ENCODE measurements at regions not wholly inside any gene's neighbourhood (a gene's known extent, or its start where the extent isn't known, plus 50 kb on each side); places are given as distances from the start of the nearest gene placed in this dataset.

DNA sequence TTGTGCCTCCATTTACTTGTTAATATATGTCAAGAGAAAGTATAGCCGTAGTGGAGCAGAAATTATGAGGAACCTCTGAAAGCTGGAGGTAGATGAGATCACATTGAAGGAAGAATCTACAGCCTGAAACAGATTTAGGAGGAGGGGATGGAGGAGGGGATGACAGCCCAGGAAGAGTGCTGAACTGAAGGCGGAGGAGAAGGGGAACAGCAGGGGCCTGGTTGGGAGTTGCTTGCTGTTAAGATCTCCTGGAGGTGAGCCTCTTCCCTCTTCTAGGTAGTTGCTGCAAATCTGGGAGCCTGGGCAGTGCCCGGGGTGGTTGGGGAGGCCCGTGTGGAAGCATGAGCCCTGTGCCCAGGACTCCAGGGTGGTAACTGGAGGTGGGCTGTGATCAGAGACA lies 111.8 kb upstream of the SEMA6A start:
- DNase-seq = no peak

- DNase-seq = no peak
These were observed 111.3 kb upstream of the SEMA6A start for GRCh38 chr5:116685931-116686330.

- DNase-seq = no peak
These were observed 110.4 kb upstream of the SEMA6A start for GRCh38 chr5:116685069-116685468.

- no peak for DNase-seq
These were observed 106.9 kb upstream of the SEMA6A start for GRCh38 chr5:116681334-116682013.

DNA sequence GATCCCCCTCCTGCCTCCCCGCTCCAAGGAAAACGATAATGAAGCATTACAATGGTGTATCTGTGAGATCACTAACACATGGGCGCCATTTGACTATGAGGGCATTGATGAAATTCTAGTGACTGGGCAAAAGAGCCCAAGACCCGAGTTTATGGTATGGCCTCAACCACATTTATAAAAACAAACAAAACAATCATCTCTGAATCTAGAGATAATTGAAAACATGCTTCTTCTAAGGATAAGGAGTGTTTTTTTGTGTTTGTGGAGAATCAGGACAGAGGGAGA lies 100.9 kb upstream of the SEMA6A start:
- no peak for DNase-seq

- DNase-seq = no peak
These were observed 100.4 kb upstream of the SEMA6A start for GRCh38 chr5:116674881-116675625.

- no peak for DNase-seq
These were observed 98.8 kb upstream of the SEMA6A start for GRCh38 chr5:116673453-116673852.

- no peak for DNase-seq
These were observed 97.6 kb upstream of the SEMA6A start for GRCh38 chr5:116672203-116672602.

DNA sequence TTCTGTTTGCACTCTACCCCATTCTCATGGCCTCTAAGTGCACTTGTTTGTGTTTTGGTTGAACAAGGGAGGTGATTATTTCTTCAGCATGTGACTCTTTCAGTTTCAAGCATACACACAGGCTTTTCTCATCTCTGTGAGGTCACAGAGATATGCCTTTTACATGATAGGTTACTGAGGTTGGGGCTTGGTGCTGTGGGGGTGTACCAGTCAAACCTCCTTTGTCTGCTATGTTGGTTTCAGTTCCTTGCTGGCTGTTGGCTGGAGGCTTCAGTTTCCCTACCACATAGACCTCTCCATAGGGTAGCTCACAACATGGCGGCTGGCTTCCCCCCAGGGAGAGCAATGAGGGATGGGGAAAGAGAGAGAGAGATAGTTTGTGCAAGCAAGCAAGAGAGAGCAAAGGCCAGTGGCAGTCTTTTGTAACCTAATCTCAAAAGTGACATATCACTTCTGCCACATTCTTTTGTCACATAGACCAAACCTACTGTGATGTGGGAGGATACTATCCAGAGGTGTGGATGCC lies 96.7 kb upstream of the SEMA6A start:
- DNase-seq = no peak

- DNase-seq = no peak
These were observed 94.8 kb upstream of the SEMA6A start for GRCh38 chr5:116669261-116670031.

- DNase-seq = no peak
These were observed 93.8 kb upstream of the SEMA6A start for GRCh38 chr5:116668390-116668789.

GRCh38 chr5:116666901-116667300 lies 92.3 kb upstream of the SEMA6A start:
- DNase-seq = no peak

GRCh38 chr5:116664988-116665387 lies 90.4 kb upstream of the SEMA6A start:
- DNase-seq = no peak

- DNase-seq = no peak
These were observed 88.5 kb upstream of the SEMA6A start for GRCh38 chr5:116663081-116663480.

GRCh38 chr5:116661419-116661818 lies 86.8 kb upstream of the SEMA6A start:
- DNase-seq = no peak

DNA sequence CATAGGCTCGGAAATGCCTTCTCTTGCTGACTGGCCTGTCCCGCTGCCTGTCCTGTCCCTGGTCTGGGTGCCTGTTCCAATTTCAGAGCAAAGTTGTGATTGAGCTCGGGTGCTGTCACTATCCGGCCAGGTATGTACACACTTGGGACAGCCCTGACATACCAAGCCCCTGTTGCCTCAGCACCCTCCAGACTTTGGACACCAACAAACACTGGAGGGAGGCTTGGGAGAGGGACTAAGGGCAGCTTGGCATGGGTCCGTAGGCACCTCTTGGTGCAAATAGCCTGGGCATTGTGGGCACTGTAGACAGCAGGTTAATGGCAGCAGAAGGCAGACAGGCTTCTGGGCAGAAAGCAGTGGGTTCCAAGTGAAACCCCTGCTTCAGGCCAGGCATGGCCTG lies 86.3 kb upstream of the SEMA6A start:
- DNase-seq = no peak

DNA sequence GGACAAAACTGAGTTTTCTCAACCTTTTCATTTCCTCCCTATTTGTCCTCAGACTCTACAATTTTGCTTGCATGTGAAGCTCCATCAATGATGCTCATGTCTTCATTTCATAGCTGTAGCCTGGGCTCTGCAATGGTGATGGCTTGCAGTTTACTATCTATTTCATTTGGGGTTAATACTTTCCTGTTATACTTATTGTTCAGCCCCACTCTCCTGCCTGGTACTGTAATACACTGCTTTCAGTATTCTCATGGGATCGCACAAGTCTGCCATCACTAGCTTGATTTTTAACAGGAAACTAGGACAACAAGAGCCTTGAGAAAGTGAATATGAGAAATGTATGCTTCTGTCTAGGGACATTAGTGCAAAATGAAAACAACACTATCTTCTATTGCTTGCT lies 84.2 kb upstream of the SEMA6A start:
- DNase-seq = no peak

DNA sequence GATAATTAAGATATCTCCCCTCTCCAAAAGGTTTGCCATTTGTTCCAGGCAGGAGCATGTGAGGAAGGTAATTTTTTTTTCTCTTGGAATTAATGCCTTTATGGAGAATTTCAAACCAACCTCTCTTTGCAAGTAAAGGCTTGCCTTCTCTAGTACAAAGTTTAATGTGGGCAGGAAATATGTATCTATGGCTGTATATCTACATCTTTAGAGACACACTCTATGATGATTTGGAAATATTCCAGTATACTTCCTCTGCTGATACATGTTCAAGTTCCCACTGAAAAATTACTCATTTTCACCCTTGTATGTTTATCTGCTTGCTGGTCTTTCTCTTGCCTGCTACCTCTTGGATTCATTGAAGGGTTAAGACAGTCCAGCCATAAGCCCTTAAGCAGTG lies 83.5 kb upstream of the SEMA6A start:
- no peak for DNase-seq

DNA sequence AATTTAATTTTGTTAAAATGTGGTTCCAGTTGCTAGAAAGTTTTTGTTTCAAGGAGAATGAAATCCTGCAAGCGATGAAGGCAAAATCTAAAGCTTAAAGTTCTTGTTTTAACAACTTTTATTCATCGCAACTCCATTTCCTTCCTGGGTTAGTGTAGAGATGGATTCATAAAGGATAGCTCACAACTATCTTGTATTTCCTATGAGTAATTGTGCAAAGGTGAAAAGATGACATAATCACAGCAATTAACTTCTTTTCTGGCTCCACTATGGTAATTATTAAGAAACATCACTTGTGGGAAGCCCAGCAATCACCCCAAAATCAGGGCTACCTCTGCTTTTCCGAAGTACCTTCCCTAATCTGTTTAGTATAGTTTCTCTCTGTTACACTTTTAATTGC lies 80.8 kb upstream of the SEMA6A start:
- no peak for DNase-seq

DNA sequence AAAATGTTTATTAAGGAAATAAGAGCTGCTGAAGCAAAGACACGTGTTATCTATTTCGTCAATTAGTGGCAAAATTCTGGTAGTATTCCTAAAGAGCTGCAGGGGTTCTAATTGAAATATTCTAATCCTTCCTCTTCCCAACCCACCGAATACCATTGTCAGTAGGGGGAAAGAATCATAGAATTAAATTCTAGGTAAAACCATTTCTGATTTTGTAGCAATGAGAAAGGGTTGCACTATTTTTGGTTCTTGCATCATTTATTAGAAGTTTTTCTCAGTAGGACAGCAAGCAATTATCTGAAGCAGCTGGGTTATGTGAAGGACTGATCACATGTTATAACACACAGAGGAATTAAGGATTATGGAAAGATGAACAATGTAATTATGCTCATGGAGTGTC lies 80.3 kb upstream of the SEMA6A start:
- no peak for DNase-seq

DNA sequence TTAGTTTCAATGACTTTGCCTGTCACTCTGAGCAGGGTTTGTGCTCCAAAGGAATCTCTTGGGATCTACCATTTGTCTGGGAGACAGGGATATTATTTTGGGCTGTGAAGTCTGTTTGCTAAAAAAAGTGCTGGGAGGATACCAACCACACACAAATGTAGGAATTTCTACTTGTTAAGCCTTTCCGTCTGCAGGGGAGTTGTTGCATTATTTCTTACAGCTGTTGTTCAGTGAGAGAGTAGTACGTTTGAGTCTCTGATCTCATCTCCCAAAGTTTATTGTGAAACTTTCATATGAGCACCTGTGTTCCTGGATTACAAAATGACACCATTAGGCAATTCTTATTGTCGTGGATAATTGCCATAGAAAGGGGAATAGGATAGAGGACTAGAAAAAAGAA lies 78.3 kb upstream of the SEMA6A start:
- DNase-seq = no peak

- DNase-seq = no peak
These were observed 77.6 kb upstream of the SEMA6A start for GRCh38 chr5:116652196-116652729.

GRCh38 chr5:116651653-116652052 lies 77.0 kb upstream of the SEMA6A start:
- no peak for DNase-seq

GRCh38 chr5:116650964-116651363 lies 76.3 kb upstream of the SEMA6A start:
- no peak for DNase-seq
